IPS-18c (cell line): ENCODE measurements at regions not wholly inside any gene's neighbourhood (a gene's known extent, or its start where the extent isn't known, plus 50 kb on each side); places are given as distances from the start of the nearest gene placed in this dataset.

Experiments used
- H3K4me3 ChIP-seq: 2 replicates; pipeline ENCODE4 v1.7.0; 2013; ENCODE audit warnings: low read depth, mild to moderate bottlenecking, low read length, moderate library complexity; ENCODE audit not compliant: insufficient read depth
- H3K9me3 ChIP-seq: one replicate; pipeline ENCODE4 v1.6.1; 2013; ENCODE audit warnings: mild to moderate bottlenecking, low read length, moderate library complexity; ENCODE audit not compliant: control insufficient read depth, insufficient read depth

GRCh38 chr10:9792181-9792580 lies 1225.5 kb upstream of the CELF2 start:
- no peak overlapping the region for H3K4me3 ChIP-seq
- no peaks in the 10 kb centered on the region for H3K9me3 ChIP-seq

- Histone ChIP-seq H3K4me3 (no peak overlapping the region), H3K9me3 (no peaks in the 10 kb centered on the region)
Measured at GRCh38 chr10:9796564-9796963, 1221.1 kb upstream of the CELF2 start.

GRCh38 chr10:9800011-9800410 lies 1217.7 kb upstream of the CELF2 start:
- H3K9me3 ChIP-seq = no peaks in the 10 kb centered on the region
- no peak overlapping the region for H3K4me3 ChIP-seq

GRCh38 chr10:9800571-9800970 lies 1217.1 kb upstream of the CELF2 start:
- Histone ChIP-seq H3K9me3 (no peaks in the 10 kb centered on the region), H3K4me3 (no peak overlapping the region)

GRCh38 chr10:9807846-9808245 lies 1209.8 kb upstream of the CELF2 start:
- no peak overlapping the region for H3K4me3 ChIP-seq
- no peaks in the 10 kb centered on the region for H3K9me3 ChIP-seq

- no peak overlapping the region for H3K4me3 ChIP-seq
- H3K9me3 ChIP-seq = no peaks in the 10 kb centered on the region
Measured at GRCh38 chr10:9811601-9812000, 1206.1 kb upstream of the CELF2 start.

GRCh38 chr10:9814285-9814864 lies 1203.3 kb upstream of the CELF2 start:
- Histone ChIP-seq H3K9me3 (no peaks in the 10 kb centered on the region), H3K4me3 (no peak overlapping the region)

GRCh38 chr10:9819756-9820494 lies 1197.7 kb upstream of the CELF2 start:
- H3K4me3 ChIP-seq = no peak overlapping the region
- H3K9me3 ChIP-seq = no peaks in the 10 kb centered on the region

- Histone ChIP-seq H3K9me3 (no peaks in the 10 kb centered on the region), H3K4me3 (no peak overlapping the region)
Measured at GRCh38 chr10:9823268-9823930, 1194.3 kb upstream of the CELF2 start.

GRCh38 chr10:9824631-9825071 lies 1193.0 kb upstream of the CELF2 start:
- Histone ChIP-seq H3K9me3 (no peaks in the 10 kb centered on the region), H3K4me3 (no peak overlapping the region; the same call in 1 of the 2 replicates)

GRCh38 chr10:9825491-9826018 lies 1192.1 kb upstream of the CELF2 start:
- H3K9me3 ChIP-seq = no peaks in the 10 kb centered on the region

GRCh38 chr10:9828110-9828509 lies 1189.6 kb upstream of the CELF2 start:
- H3K4me3 ChIP-seq = no peak overlapping the region
- no peaks in the 10 kb centered on the region for H3K9me3 ChIP-seq

More at GRCh38 chr10:9825491-9826018, 1192.1 kb upstream of the CELF2 start:
- H3K4me3 ChIP-seq = no peak overlapping the region

- H3K4me3 ChIP-seq = no peak overlapping the region
- no peaks in the 10 kb centered on the region for H3K9me3 ChIP-seq
Measured at GRCh38 chr10:9833942-9834341, 1183.7 kb upstream of the CELF2 start.

- H3K9me3 ChIP-seq = no peaks in the 10 kb centered on the region
Measured at GRCh38 chr10:9834434-9834833, 1183.2 kb upstream of the CELF2 start.

GRCh38 chr10:9845075-9845474 lies 1172.6 kb upstream of the CELF2 start:
- H3K9me3 ChIP-seq = peaks cover 3% of the 10 kb centered on the region
- no peak overlapping the region for H3K4me3 ChIP-seq

More at GRCh38 chr10:9834434-9834833, 1183.2 kb upstream of the CELF2 start:
- no peak overlapping the region for H3K4me3 ChIP-seq

GRCh38 chr10:9848278-9848677 lies 1169.4 kb upstream of the CELF2 start:
- no peak overlapping the region for H3K4me3 ChIP-seq
- peaks cover 3% of the 10 kb centered on the region for H3K9me3 ChIP-seq

- H3K9me3 ChIP-seq = no peaks in the 10 kb centered on the region
- no peak overlapping the region for H3K4me3 ChIP-seq
Measured at GRCh38 chr10:9848981-9849380, 1168.7 kb upstream of the CELF2 start.

GRCh38 chr10:9850415-9850814 lies 1167.3 kb upstream of the CELF2 start:
- Histone ChIP-seq H3K9me3 (peaks cover 1% of the 10 kb centered on the region), H3K4me3 (no peak overlapping the region)
